ENCODE measurements at regions not wholly inside any gene's neighbourhood (a gene's known extent, or its start where the extent isn't known, plus 50 kb on each side); places are given as distances from the start of the nearest gene placed in this dataset.

GRCh38 chr5:72746736-72747135, 69.7 kb upstream of the TNPO1 start:
- TF ChIP-seq ZNF175 (tag by site-specific recombination; IDR thresholded peaks at IDR 0.05) (no peak), ZNF629 (tag by site-specific recombination; IDR thresholded peaks at IDR 0.05) (no peak), ZNF140 (tag by site-specific recombination; IDR thresholded peaks at IDR 0.05) (no peak), ZNF571 (tag by site-specific recombination; IDR thresholded peaks at IDR 0.05) (no peak), ZNF10 (tag by site-specific recombination; IDR thresholded peaks at IDR 0.05) (no peak), PRDM1 (tag by site-specific recombination; IDR thresholded peaks at IDR 0.05) (no peak), ZNF138 (tag by site-specific recombination; IDR thresholded peaks at IDR 0.05; ENCODE audit: borderline replicate concordance) (no peak)
- TF ChIP-seq, protein P1, sequence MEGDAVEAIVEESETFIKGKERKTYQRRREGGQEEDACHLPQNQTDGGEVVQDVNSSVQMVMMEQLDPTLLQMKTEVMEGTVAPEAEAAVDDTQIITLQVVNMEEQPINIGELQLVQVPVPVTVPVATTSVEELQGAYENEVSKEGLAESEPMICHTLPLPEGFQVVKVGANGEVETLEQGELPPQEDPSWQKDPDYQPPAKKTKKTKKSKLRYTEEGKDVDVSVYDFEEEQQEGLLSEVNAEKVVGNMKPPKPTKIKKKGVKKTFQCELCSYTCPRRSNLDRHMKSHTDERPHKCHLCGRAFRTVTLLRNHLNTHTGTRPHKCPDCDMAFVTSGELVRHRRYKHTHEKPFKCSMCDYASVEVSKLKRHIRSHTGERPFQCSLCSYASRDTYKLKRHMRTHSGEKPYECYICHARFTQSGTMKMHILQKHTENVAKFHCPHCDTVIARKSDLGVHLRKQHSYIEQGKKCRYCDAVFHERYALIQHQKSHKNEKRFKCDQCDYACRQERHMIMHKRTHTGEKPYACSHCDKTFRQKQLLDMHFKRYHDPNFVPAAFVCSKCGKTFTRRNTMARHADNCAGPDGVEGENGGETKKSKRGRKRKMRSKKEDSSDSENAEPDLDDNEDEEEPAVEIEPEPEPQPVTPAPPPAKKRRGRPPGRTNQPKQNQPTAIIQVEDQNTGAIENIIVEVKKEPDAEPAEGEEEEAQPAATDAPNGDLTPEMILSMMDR (tag by site-specific recombination; IDR thresholded peaks at IDR 0.05) = no peak
- TF ChIP-seq, protein P2, sequence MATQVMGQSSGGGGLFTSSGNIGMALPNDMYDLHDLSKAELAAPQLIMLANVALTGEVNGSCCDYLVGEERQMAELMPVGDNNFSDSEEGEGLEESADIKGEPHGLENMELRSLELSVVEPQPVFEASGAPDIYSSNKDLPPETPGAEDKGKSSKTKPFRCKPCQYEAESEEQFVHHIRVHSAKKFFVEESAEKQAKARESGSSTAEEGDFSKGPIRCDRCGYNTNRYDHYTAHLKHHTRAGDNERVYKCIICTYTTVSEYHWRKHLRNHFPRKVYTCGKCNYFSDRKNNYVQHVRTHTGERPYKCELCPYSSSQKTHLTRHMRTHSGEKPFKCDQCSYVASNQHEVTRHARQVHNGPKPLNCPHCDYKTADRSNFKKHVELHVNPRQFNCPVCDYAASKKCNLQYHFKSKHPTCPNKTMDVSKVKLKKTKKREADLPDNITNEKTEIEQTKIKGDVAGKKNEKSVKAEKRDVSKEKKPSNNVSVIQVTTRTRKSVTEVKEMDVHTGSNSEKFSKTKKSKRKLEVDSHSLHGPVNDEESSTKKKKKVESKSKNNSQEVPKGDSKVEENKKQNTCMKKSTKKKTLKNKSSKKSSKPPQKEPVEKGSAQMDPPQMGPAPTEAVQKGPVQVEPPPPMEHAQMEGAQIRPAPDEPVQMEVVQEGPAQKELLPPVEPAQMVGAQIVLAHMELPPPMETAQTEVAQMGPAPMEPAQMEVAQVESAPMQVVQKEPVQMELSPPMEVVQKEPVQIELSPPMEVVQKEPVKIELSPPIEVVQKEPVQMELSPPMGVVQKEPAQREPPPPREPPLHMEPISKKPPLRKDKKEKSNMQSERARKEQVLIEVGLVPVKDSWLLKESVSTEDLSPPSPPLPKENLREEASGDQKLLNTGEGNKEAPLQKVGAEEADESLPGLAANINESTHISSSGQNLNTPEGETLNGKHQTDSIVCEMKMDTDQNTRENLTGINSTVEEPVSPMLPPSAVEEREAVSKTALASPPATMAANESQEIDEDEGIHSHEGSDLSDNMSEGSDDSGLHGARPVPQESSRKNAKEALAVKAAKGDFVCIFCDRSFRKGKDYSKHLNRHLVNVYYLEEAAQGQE (tag by site-specific recombination; IDR thresholded peaks at IDR 0.05) = no peak
- TF ChIP-seq, protein P3, sequence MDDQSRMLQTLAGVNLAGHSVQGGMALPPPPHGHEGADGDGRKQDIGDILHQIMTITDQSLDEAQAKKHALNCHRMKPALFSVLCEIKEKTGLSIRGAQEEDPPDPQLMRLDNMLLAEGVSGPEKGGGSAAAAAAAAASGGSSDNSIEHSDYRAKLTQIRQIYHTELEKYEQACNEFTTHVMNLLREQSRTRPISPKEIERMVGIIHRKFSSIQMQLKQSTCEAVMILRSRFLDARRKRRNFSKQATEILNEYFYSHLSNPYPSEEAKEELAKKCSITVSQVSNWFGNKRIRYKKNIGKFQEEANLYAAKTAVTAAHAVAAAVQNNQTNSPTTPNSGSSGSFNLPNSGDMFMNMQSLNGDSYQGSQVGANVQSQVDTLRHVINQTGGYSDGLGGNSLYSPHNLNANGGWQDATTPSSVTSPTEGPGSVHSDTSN (CRISPR knock-in tag; IDR thresholded peaks at IDR 0.05) = no peak
- TF ChIP-seq, protein P4, sequence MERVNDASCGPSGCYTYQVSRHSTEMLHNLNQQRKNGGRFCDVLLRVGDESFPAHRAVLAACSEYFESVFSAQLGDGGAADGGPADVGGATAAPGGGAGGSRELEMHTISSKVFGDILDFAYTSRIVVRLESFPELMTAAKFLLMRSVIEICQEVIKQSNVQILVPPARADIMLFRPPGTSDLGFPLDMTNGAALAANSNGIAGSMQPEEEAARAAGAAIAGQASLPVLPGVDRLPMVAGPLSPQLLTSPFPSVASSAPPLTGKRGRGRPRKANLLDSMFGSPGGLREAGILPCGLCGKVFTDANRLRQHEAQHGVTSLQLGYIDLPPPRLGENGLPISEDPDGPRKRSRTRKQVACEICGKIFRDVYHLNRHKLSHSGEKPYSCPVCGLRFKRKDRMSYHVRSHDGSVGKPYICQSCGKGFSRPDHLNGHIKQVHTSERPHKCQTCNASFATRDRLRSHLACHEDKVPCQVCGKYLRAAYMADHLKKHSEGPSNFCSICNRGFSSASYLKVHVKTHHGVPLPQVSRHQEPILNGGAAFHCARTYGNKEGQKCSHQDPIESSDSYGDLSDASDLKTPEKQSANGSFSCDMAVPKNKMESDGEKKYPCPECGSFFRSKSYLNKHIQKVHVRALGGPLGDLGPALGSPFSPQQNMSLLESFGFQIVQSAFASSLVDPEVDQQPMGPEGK (tag by site-specific recombination; IDR thresholded peaks at IDR 0.05) = no peak

All from HEK293 (cell line).